NCI-H1092 treated with DMSO at 0.1 percent for 48 hours (cell line): ENCODE measurements at regions not wholly inside any gene's neighbourhood (a gene's known extent, or its start where the extent isn't known, plus 50 kb on each side); places are given as distances from the start of the nearest gene placed in this dataset.
A peak's percentile ranks its signal among the peaks of the same experiment; 100 is the strongest.
"Not testable (repeated sequence)": the region's sequence is repeated elsewhere in the genome, so short reads cannot be mapped to it uniquely, and the experiment has no call there.

Source experiments
- DNase-seq: peaks from one replicate; lab custom pipeline; 2025; lab: John Stamatoyannopoulos, UW

GRCh38 chr20:12201289-12201991, 283.7 kb downstream of the BTBD3 start:
- DNase-seq = no peak

- DNase-seq = no peak
Observed at GRCh38 chr20:12203399-12203798, 285.7 kb downstream of the BTBD3 start.

GRCh38 chr20:12203981-12204380, 286.3 kb downstream of the BTBD3 start:
- DNase-seq = no peak

- DNase-seq = no peak
Observed at GRCh38 chr20:12207875-12208274, 290.2 kb downstream of the BTBD3 start.

- DNase-seq = no peak
Observed at GRCh38 chr20:12210591-12210990, 292.9 kb downstream of the BTBD3 start.

GRCh38 chr20:12211361-12211760, 293.7 kb downstream of the BTBD3 start:
- no peak for DNase-seq

- DNase-seq = no peak
Observed at GRCh38 chr20:12217382-12217781, 299.7 kb downstream of the BTBD3 start.

- no peak for DNase-seq
Observed at GRCh38 chr20:12219798-12220197, 302.1 kb downstream of the BTBD3 start.

- DNase-seq = no peak
Observed at GRCh38 chr20:12223057-12223456, 305.4 kb downstream of the BTBD3 start.

GRCh38 chr20:12225898-12226297, 308.2 kb downstream of the BTBD3 start:
- DNase-seq = no peak

GRCh38 chr20:12229891-12230290, 312.2 kb downstream of the BTBD3 start:
- DNase-seq = no peak

GRCh38 chr20:12237772-12238171, 320.1 kb downstream of the BTBD3 start:
- no peak for DNase-seq

- peak; percentile 8 for DNase-seq
Observed at GRCh38 chr20:12241065-12241464, 323.4 kb downstream of the BTBD3 start.

GRCh38 chr20:12243327-12243726, 325.6 kb downstream of the BTBD3 start:
- DNase-seq = no peak

- no peak for DNase-seq
Observed at GRCh38 chr20:12248481-12248880, 330.8 kb downstream of the BTBD3 start.

GRCh38 chr20:12250661-12251060, 333.0 kb downstream of the BTBD3 start:
- DNase-seq = not testable (repeated sequence)

GRCh38 chr20:12252793-12253192, 335.1 kb downstream of the BTBD3 start:
- no peak for DNase-seq

- DNase-seq = no peak
Observed at GRCh38 chr20:12255461-12255970, 337.8 kb downstream of the BTBD3 start.

- DNase-seq = no peak
Observed at GRCh38 chr20:12256806-12257205, 339.1 kb downstream of the BTBD3 start.

GRCh38 chr20:12262747-12263146, 345.1 kb downstream of the BTBD3 start:
- DNase-seq = no peak

GRCh38 chr20:12264711-12265110, 347.0 kb downstream of the BTBD3 start:
- DNase-seq = no peak

- DNase-seq = no peak
Observed at GRCh38 chr20:12265662-12266061, 348.0 kb downstream of the BTBD3 start.

- DNase-seq = no peak
Observed at GRCh38 chr20:12269579-12269978, 351.9 kb downstream of the BTBD3 start.

GRCh38 chr20:12270863-12271262, 353.2 kb downstream of the BTBD3 start:
- no peak for DNase-seq
